ENCODE measurements at regions not wholly inside any gene's neighbourhood (a gene's known extent, or its start where the extent isn't known, plus 50 kb on each side); places are given as distances from the start of the nearest gene placed in this dataset.

- TF ChIP-seq, protein P1, sequence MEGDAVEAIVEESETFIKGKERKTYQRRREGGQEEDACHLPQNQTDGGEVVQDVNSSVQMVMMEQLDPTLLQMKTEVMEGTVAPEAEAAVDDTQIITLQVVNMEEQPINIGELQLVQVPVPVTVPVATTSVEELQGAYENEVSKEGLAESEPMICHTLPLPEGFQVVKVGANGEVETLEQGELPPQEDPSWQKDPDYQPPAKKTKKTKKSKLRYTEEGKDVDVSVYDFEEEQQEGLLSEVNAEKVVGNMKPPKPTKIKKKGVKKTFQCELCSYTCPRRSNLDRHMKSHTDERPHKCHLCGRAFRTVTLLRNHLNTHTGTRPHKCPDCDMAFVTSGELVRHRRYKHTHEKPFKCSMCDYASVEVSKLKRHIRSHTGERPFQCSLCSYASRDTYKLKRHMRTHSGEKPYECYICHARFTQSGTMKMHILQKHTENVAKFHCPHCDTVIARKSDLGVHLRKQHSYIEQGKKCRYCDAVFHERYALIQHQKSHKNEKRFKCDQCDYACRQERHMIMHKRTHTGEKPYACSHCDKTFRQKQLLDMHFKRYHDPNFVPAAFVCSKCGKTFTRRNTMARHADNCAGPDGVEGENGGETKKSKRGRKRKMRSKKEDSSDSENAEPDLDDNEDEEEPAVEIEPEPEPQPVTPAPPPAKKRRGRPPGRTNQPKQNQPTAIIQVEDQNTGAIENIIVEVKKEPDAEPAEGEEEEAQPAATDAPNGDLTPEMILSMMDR (IDR thresholded peaks at IDR 0.05; ENCODE audit: borderline replicate concordance, extremely low read depth, low read length, poor library complexity, severe bottlenecking): no peak
- no peak for TF ChIP-seq EZH2 (IDR thresholded peaks at IDR 0.05; ENCODE audit: borderline replicate concordance, low read depth, low read length, severe bottlenecking)
These were observed 98.0 kb upstream of the PCDH18 start for GRCh38 chr4:137630252-137630651.
